ENCODE measurements at regions not wholly inside any gene's neighbourhood (a gene's known extent, or its start where the extent isn't known, plus 50 kb on each side); places are given as distances from the start of the nearest gene placed in this dataset.

DNA sequence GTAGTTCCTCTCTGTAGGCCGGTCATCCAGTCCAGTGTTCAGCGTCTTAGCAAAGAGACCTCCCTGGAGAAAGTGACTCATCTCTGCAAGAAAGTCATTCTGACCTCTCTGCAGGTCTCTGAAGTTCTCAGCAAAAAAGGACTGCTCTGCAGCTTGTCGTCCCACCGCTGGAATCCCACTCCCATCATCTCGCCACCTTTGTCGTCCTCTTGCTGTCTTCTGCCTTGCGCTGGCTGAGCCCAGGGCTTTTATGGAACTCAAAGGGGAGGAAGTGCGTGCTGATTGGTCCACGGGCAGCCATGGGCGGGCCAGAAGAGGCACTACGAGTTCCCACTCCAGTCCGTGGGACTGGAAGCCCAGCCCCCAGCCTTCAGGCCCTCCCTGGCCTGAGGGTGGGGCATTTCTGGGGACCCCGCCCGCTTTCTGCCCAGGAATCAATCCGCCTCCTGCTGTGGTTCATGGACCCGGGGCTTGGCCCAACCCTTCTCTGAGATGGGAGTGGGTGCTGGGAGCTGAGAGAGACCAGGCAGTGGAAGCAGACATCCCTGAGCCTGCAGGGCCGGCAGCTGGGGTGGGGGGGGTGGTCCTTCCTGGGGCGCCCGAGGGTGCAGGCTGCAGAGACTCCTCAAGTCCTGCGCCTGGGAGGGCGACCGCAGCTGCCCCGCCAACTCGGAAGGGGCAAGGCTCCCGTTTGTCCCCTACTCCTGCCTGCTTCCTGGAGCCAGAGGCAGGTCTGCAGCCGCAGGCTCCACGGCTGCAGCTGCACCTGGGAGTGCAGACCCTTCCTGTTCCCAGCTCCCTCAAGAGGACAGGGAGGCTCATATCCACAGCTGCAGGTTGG, 660.7 kb upstream of the RAB6C start (continued):
- TF ChIP-seq SPI1 (IDR thresholded peaks at IDR 0.05; ENCODE audit: borderline replicate concordance, low read depth, low read length) (peak; percentile 46; the same call in 1 of the 2 replicates), RFX7 (CRISPR knock-in tag; IDR thresholded peaks at IDR 0.05) (no peak), ZNF717 (CRISPR knock-in tag; IDR thresholded peaks at IDR 0.05) (no peak), MTA3 (IDR thresholded peaks at IDR 0.05; ENCODE audit: borderline replicate concordance) (no peak), CC2D1A (IDR thresholded peaks at IDR 0.05) (peak; percentile 78; the same call in 1 of the 2 replicates), NRF1 (conservative IDR thresholded peaks at IDR 0.05 in 1 of 2, IDR thresholded peaks at IDR 0.05 in 1 of 2) (peak in 1 of 2 experiments; percentile 43; a peak in 2 of 4 replicates), XRCC3 (IDR thresholded peaks at IDR 0.05) (no peak), POLR2B (IDR thresholded peaks at IDR 0.05; ENCODE audit: low read depth, partially characterized antibody) (peak; percentile 23), POLR2G (IDR thresholded peaks at IDR 0.05; ENCODE audit: low read depth, low read length) (0 out of 2 replicates have a peak, but pooled peaks have one; percentile 37), TAF7 (tag; IDR thresholded peaks at IDR 0.05) (peak; percentile 83)

DNA sequence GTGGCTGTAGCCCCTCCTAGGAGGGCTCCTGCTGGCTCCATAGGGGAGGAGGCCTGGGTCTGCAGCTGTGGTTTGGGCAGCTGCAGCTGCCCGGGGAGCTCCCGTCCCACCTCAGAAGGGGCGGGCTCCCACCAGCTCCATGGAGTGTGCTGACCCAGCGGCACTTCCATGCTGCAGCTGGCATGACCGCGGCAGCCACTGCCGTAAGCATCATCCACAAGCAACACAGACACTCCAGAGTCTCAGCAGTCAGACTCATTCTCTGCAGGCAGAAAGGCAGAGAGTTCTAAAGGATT, 660.1 kb upstream of the RAB6C start:
- in situ Hi-C loops (cut with MboI) = no loop called here
- no peak overlapping the region for H2AFZ ChIP-seq (ENCODE audit: low read depth, low read length)
- H3K79me2 ChIP-seq (ENCODE audit: control insufficient read depth, insufficient read depth, low read length) = no peaks in the 10 kb centered on the region
- no peaks in the 10 kb centered on the region for H3K36me3 ChIP-seq (ENCODE audit: control insufficient read depth, insufficient read depth, low read length)
- BruUV-seq (replicated peaks) = no TSS peak
- peaks cover 0 to 7% of the 10 kb centered on the region in 2 experiments; a peak in 2 of 5 replicates for H3K4me1 ChIP-seq (replicated peaks in 1 of 2; ENCODE audit: control insufficient read depth in 2 of 2, insufficient read depth in 2 of 2, low read length in 2 of 2)
- 2% methylated on average over 7 of the region's 7 CpGs for WGBS (ENCODE audit: insufficient coverage, low coverage, missing lambda C conversion rate)
- no peak overlapping the region for H3K9ac ChIP-seq (ENCODE audit: insufficient read depth in 1 of 2, low read depth in 2 of 2, low read length in 2 of 2)
- intact Hi-C loops (cut with micrococcal nuclease) = no loop called here
- FAIRE-seq = no peak
- no peak for ATAC-seq
- no peak overlapping the region for H3K4me2 ChIP-seq (ENCODE audit: insufficient read depth, low read length)
- no peaks in the 10 kb centered on the region for H3K9me1 ChIP-seq (ENCODE audit: control insufficient read depth, insufficient read depth, low read length)
- H3K4me3 ChIP-seq = no peak overlapping the region
- H3K27ac ChIP-seq (ENCODE audit: extremely low read depth, low read depth, low read length) = no peak overlapping the region
- no peaks in the 10 kb centered on the region for H3K27me3 ChIP-seq (ENCODE audit: control insufficient read depth in 2 of 2, insufficient read depth in 2 of 2, low read length in 2 of 2)
- no peaks in the 10 kb centered on the region for H3K9me3 ChIP-seq (replicated peaks; ENCODE audit: control insufficient read depth, insufficient read depth, low read depth, low read length)
- DNase-seq (ENCODE audit: extremely low read depth in 1 of 4, low spot score in 3 of 4) = no peak
- POLR2A ChIA-PET = no interaction called here
- H4K20me1 ChIP-seq (replicated peaks; ENCODE audit: control insufficient read depth, insufficient read depth, low read length) = no peaks in the 10 kb centered on the region
- CTCF ChIA-PET (ENCODE audit: low intra/inter-chr PET ratio) = no interaction called here
- no peak for TF ChIP-seq ZKSCAN1 (IDR thresholded peaks at IDR 0.05; ENCODE audit: low read depth, low read length)
- TF ChIP-seq CHD4 (IDR thresholded peaks at IDR 0.05; ENCODE audit: insufficient read depth, insufficient replicate concordance, low read depth, low read length, poor library complexity, severe bottlenecking) = no peak
- TF ChIP-seq BRD4 (IDR thresholded peaks at IDR 0.05) = no peak
- TF ChIP-seq CBX5 (IDR thresholded peaks at IDR 0.05; ENCODE audit: borderline replicate concordance, low read depth) = no peak
- TF ChIP-seq, protein P1, sequence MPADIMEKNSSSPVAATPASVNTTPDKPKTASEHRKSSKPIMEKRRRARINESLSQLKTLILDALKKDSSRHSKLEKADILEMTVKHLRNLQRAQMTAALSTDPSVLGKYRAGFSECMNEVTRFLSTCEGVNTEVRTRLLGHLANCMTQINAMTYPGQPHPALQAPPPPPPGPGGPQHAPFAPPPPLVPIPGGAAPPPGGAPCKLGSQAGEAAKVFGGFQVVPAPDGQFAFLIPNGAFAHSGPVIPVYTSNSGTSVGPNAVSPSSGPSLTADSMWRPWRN (IDR thresholded peaks at IDR 0.05; ENCODE audit: low read depth) = no peak
- TF ChIP-seq HDGF (IDR thresholded peaks at IDR 0.05) = no peak
- no peak for TF ChIP-seq BRCA1 (IDR thresholded peaks at IDR 0.05)
- no peak for TF ChIP-seq BRCA1 (CRISPR knock-in tag; IDR thresholded peaks at IDR 0.05)
- TF ChIP-seq FOXJ2 (tag; IDR thresholded peaks at IDR 0.05) = no peak
- no peak for TF ChIP-seq SREBF2 (CRISPR knock-in tag; IDR thresholded peaks at IDR 0.05)
- no peak for TF ChIP-seq FOSL1 (tag; conservative IDR thresholded peaks at IDR 0.05)
- TF ChIP-seq ZBTB7A (IDR thresholded peaks at IDR 0.05; ENCODE audit: borderline replicate concordance, control insufficient read depth, low read depth, low read length) = no peak
- TF ChIP-seq, protein P2, sequence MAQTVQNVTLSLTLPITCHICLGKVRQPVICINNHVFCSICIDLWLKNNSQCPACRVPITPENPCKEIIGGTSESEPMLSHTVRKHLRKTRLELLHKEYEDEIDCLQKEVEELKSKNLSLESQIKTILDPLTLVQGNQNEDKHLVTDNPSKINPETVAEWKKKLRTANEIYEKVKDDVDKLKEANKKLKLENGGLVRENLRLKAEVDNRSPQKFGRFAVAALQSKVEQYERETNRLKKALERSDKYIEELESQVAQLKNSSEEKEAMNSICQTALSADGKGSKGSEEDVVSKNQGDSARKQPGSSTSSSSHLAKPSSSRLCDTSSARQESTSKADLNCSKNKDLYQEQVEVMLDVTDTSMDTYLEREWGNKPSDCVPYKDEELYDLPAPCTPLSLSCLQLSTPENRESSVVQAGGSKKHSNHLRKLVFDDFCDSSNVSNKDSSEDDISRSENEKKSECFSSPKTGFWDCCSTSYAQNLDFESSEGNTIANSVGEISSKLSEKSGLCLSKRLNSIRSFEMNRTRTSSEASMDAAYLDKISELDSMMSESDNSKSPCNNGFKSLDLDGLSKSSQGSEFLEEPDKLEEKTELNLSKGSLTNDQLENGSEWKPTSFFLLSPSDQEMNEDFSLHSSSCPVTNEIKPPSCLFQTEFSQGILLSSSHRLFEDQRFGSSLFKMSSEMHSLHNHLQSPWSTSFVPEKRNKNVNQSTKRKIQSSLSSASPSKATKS (CRISPR knock-in tag; IDR thresholded peaks at IDR 0.05) = no peak
